ENCODE measurements at regions not wholly inside any gene's neighbourhood (a gene's known extent, or its start where the extent isn't known, plus 50 kb on each side); places are given as distances from the start of the nearest gene placed in this dataset.
"Not testable (repeated sequence)": the region's sequence is repeated elsewhere in the genome, so short reads cannot be mapped to it uniquely, and the experiment has no call there.

DNA sequence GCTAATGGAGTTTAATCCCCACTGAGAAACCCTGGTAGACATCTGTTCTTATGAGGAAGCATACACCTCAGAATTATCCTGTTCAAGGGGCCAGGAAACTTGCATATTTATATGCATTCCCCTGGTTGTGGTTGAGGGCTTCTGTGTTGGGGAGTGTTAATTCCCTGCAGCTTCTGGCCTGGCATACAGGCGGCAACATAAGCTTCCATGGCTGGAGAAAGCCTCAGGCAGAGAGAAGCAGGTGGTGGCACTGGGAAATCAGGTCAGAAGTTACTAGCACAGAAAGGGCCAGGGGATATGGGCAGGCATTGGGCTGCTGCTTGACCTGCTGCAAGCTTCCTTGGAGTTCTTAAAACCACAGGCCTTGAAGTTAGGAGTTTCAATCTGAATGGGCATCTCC is 166.1 kb upstream of the SEMA6A start:
- no peak for DNase-seq

- no peak for DNase-seq
These were observed 164.9 kb upstream of the SEMA6A start for GRCh38 chr5:116739571-116739970.

DNA sequence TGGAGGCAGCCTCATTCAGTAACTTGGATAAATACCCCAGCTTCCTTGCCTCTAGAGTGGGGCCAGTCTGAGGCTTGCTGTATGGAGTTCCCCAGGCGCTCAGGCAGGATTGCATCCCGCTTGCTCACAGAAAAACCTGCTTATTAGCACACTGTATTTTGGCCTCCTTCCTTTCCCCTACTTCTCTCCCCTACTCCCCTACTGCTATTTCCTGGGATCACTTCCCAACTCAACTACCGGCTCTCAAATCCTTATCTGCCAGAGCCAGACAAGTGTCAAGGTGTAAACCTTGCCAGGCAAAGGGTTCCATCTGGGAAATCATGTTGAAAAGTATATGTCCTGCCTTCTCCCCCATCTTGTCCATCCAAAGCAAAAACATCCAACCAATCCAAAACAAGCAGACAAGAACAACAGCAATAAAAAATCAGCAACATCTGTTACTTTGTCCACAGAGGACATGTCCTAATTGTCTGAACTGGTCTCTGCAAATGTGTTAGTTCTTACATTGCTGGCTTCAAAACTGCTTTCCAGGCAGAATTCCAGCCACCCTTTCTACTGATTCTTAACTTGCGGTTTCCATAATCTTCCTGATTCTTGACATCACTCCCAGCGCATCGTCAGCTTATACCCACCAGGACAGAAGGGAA is 164.1 kb upstream of the SEMA6A start:
- no peak for DNase-seq

DNA sequence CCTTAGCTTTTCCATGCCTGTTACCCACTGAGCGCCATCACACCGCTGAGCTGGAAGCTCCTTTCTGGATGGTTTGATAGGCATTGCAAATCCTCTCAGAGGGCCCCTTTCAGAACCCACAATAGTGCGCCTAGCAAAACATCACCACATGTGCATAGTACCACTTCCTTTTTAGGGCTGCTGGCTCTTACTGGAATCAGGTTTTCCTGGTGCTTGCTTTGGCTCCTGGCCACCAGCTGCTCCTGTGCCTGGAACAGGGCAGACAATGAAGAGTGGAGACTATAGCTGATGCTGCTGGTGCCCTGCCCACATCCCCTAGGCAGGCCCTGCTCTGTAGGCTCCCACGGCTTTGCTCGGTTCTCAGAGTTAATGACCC is 163.6 kb upstream of the SEMA6A start:
- no peak for DNase-seq

- no peak for DNase-seq
These were observed 162.0 kb upstream of the SEMA6A start for GRCh38 chr5:116736671-116737070.

DNA sequence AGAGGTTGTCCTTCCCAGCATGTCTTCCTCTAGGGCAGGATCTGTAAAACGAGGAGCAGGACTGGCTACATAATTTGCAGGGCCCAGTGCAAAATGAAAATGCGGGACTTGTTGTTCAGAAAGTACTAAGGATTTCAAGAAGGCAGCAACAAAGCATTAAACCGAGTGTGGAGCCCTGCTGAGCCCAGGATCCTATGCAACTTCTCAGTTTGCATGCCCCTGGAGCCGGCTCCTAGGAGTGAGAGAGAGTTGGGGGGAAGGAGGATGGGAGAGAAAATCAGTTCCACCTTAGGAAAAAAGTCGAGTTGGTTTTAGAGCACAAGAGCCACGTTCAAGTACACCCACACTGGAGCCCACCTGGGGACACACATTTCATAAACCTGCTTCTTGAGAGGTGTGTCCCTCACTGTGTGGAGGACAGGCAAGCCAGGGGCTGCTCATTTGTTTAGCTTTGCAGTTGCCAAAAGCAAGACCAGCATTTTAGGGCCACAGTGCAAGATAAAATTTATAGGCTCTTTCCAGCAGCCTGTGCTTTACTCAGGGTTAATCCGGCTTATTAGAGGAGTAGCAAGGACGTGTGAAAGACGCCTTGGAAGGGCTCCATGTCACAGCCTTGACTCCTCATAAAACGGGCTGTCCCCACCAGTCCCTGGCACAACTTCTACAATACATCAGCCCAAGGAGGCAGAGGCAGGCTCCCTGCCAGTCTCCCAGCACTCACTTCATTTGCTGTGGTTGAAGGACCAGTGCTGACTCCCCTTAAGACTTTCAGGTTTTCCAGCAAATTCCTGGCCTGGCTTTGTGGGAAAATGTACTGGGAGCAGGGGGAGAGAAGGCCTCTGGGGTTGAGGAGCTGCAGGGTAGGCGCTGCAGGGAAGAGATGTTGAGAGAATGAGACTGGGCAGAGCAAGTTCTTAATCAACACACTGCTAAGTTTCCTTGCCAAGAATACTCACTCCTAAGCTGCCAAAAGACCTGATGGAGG is 159.7 kb upstream of the SEMA6A start:
- no peak for DNase-seq

- no peak for DNase-seq
These were observed 158.0 kb upstream of the SEMA6A start for GRCh38 chr5:116732591-116732990.

- DNase-seq: no peak
These were observed 156.8 kb upstream of the SEMA6A start for GRCh38 chr5:116731432-116731831.

DNA sequence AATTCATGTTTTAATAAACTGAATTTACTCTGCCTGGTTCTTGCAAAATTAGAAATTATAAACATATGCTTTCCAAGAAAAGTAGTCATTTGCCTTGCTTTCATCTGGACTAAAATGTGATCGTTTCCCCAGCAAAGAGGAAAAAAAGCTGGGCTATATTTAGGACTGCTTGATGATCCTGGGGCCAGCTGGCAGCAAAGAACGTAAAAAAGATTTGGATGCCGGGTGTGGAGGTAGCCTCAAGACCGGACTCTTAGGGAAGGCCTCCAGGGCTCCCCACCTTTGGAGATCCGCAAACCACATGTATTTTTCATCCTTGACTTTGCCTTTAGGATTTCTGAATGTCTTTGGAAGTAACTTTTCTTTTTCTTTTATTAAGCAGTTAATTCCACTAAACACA is 156.1 kb upstream of the SEMA6A start:
- no peak for DNase-seq

DNA sequence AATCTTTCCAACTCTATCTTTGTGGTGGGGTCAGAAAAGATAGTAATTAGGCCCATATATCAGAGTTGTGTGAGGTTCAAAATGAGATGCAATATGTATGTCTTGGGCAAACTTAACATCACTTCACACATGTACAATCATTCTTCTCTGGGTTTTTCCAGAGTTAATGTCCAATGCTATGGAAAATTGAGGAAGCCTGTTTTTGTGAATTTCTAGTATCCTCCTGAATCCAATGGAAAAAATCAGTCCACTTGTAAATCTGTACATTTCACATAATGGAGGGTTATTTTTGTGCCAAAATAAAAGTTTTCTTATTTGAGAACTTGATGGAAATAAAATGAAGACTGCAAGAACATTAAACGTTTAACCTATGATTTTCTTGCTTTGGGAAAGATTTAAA is 155.6 kb upstream of the SEMA6A start:
- DNase-seq: no peak

GRCh38 chr5:116727248-116727647 is 152.6 kb upstream of the SEMA6A start:
- DNase-seq: no peak

GRCh38 chr5:116726180-116726579 is 151.6 kb upstream of the SEMA6A start:
- DNase-seq: not testable (repeated sequence)

- DNase-seq: no peak
These were observed 150.3 kb upstream of the SEMA6A start for GRCh38 chr5:116724971-116725370.

- DNase-seq: no peak
These were observed 148.0 kb upstream of the SEMA6A start for GRCh38 chr5:116722651-116723050.

- DNase-seq: no peak
These were observed 144.5 kb upstream of the SEMA6A start for GRCh38 chr5:116719106-116719505.

DNA sequence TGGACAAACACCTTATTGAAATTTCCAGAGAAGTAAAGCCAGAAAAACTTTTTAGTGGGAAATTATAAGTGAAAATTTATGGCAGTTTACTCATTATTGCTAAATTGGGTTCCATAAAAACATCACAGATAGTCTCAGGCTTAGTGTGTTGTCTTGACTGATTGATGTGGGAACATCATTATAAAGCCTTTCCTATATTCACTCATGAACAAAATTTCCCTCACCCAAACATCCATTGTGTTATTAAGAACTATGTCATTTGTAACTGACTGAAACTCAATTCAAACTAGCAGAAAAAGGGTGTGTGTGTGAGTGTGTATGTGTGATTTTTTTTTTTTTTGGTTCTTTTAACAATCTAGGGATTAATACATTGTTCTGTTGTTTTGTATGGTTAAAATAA is 143.7 kb upstream of the SEMA6A start:
- DNase-seq: no peak

- DNase-seq: no peak
These were observed 134.5 kb upstream of the SEMA6A start for GRCh38 chr5:116709082-116709481.

DNA sequence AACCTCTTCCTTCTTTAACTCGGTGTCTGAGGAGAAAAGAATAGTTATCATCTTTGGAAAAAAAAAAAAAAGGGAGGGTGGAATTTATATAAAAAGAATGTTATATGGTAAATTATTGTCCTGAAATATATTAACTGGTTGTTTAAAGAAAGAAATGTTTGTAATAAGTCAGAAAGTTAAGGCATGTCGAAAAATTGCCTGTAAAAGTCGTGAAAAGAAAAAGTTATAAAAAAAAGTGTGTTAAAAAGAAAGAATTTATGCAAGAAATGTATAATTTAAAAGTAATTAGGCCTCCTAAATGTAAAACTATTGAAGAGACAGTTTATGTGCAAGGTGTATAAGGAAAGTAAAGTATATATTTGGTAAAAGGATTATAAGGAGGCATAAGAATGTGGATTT is 130.5 kb upstream of the SEMA6A start:
- DNase-seq: not testable (repeated sequence)

- DNase-seq: no peak
These were observed 129.3 kb upstream of the SEMA6A start for GRCh38 chr5:116703941-116704340.

DNA sequence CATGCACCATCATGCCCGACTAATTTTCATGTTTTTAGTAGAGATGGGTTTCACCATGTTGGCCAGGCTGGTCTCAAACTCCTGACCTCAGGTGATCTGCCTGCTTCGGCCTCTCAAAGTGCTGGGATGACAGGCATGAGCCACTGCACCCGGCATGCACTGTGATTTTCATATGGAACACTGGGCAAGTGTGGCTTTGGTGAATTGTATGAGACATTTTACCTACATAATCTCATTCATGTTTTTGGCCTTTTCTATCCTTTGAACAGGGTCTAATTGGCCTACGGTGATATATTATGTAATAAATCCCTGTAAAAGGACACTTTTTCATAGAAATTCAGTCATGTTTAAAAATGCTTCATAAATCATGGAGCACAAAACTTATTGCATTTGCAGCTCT is 128.7 kb upstream of the SEMA6A start:
- no peak for DNase-seq

- no peak for DNase-seq
These were observed 128.2 kb upstream of the SEMA6A start for GRCh38 chr5:116702776-116703175.

GRCh38 chr5:116699332-116699731 is 124.7 kb upstream of the SEMA6A start:
- no peak for DNase-seq

DNA sequence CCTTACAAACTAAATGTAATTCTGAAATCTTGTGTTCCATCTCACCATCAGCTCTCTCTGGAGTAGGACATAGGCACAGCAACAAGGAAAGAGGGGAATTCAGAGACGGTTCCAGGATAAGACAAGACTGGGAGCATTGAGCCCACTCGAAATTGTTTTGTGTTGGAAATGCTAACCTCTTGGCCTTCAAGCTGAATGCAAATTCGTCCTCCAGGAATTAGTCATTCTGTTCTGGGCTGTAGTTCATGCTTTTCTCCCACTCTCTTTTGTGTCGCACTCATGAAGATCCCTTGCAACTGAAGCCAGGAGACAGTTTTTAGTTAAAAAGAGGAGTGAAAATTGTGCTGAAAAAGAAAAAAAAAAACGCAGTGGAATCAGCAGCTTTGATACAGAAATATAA is 121.7 kb upstream of the SEMA6A start:
- DNase-seq: no peak

- no peak for DNase-seq
These were observed 121.1 kb upstream of the SEMA6A start for GRCh38 chr5:116695681-116696080.
